ENCODE measurements at regions not wholly inside any gene's neighbourhood (a gene's known extent, or its start where the extent isn't known, plus 50 kb on each side); places are given as distances from the start of the nearest gene placed in this dataset.

- DNase-seq (no peak), ATAC-seq (no peak)
- H3K4me3 Mint-ChIP-seq: no peak overlapping the region
These were observed 175.8 kb upstream of the TECRL start for GRCh38 chr4:64584981-64585557.

GRCh38 chr4:64584125-64584524, 174.9 kb upstream of the TECRL start:
- H3K4me3 Mint-ChIP-seq: no peak overlapping the region
- H3K9me3 Mint-ChIP-seq: no peaks in the 10 kb centered on the region
- no peak overlapping the region for H3K27ac Mint-ChIP-seq
- H3K27me3 Mint-ChIP-seq: no peaks in the 10 kb centered on the region
- ATAC-seq (no peak), DNase-seq (no peak)
- H3K4me1 Mint-ChIP-seq: no peaks in the 10 kb centered on the region

More at GRCh38 chr4:64584981-64585557, 175.8 kb upstream of the TECRL start:
- H3K27ac Mint-ChIP-seq: no peak overlapping the region
- H3K4me1 Mint-ChIP-seq: no peaks in the 10 kb centered on the region
- no peaks in the 10 kb centered on the region for H3K9me3 Mint-ChIP-seq
- H3K27me3 Mint-ChIP-seq: no peaks in the 10 kb centered on the region

- Mint-ChIP-seq H3K27me3 (no peaks in the 10 kb centered on the region), H3K4me1 (no peaks in the 10 kb centered on the region), H3K27ac (no peak overlapping the region), H3K4me3 (no peak overlapping the region), H3K9me3 (no peaks in the 10 kb centered on the region)
- ATAC-seq (no peak), DNase-seq (no peak)
These were observed 173.2 kb upstream of the TECRL start for GRCh38 chr4:64582492-64582891.

GRCh38 chr4:64581422-64581821, 172.2 kb upstream of the TECRL start:
- Mint-ChIP-seq H3K4me1 (no peaks in the 10 kb centered on the region), H3K9me3 (no peaks in the 10 kb centered on the region), H3K27ac (no peak overlapping the region), H3K4me3 (no peak overlapping the region), H3K27me3 (no peaks in the 10 kb centered on the region)
- DNase-seq (no peak), ATAC-seq (no peak)

- no peaks in the 10 kb centered on the region for H3K4me1 Mint-ChIP-seq
- peaks cover 0 to 4% of the 10 kb centered on the region in 2 donors for H3K9me3 Mint-ChIP-seq
- H3K4me3 Mint-ChIP-seq: no peak overlapping the region
- ATAC-seq (no peak), DNase-seq (no peak)
- no peaks in the 10 kb centered on the region for H3K27me3 Mint-ChIP-seq
- H3K27ac Mint-ChIP-seq: no peak overlapping the region
These were observed 154.9 kb upstream of the TECRL start for GRCh38 chr4:64564126-64564525.

GRCh38 chr4:64559571-64559970, 150.3 kb upstream of the TECRL start:
- ATAC-seq: no peak
- DNase-seq: no peak
- Mint-ChIP-seq H3K27ac (no peak overlapping the region), H3K4me1 (no peaks in the 10 kb centered on the region), H3K27me3 (no peaks in the 10 kb centered on the region), H3K4me3 (no peak overlapping the region), H3K9me3 (peaks cover 0 to under 1% of the 10 kb centered on the region in 2 donors)

- H3K4me3 Mint-ChIP-seq: no peak overlapping the region
- no peaks in the 10 kb centered on the region for H3K4me1 Mint-ChIP-seq
- no peaks in the 10 kb centered on the region for H3K9me3 Mint-ChIP-seq
- H3K27me3 Mint-ChIP-seq: no peaks in the 10 kb centered on the region
- ATAC-seq: no peak
- DNase-seq: no peak
- no peak overlapping the region for H3K27ac Mint-ChIP-seq
These were observed 141.9 kb upstream of the TECRL start for GRCh38 chr4:64551125-64551524.

- ATAC-seq: no peak
These were observed 136.3 kb upstream of the TECRL start for GRCh38 chr4:64545593-64545992.

GRCh38 chr4:64539234-64539849, 130.1 kb upstream of the TECRL start:
- H3K27ac Mint-ChIP-seq: no peak overlapping the region
- ATAC-seq (no peak), DNase-seq (peak; percentile 8 to 29)
- no peaks in the 10 kb centered on the region for H3K4me1 Mint-ChIP-seq
- H3K9me3 Mint-ChIP-seq: no peaks in the 10 kb centered on the region
- H3K4me3 Mint-ChIP-seq: no peak overlapping the region
- H3K27me3 Mint-ChIP-seq: no peaks in the 10 kb centered on the region

More at GRCh38 chr4:64545593-64545992, 136.3 kb upstream of the TECRL start:
- Mint-ChIP-seq H3K27ac (no peak overlapping the region), H3K27me3 (no peaks in the 10 kb centered on the region), H3K9me3 (no peaks in the 10 kb centered on the region), H3K4me1 (no peaks in the 10 kb centered on the region), H3K4me3 (no peak overlapping the region)
- DNase-seq: no peak

GRCh38 chr4:64538219-64538618, 129.0 kb upstream of the TECRL start:
- DNase-seq (no peak), ATAC-seq (no peak)
- Mint-ChIP-seq H3K27ac (no peak overlapping the region), H3K4me1 (no peaks in the 10 kb centered on the region), H3K4me3 (no peak overlapping the region), H3K27me3 (no peaks in the 10 kb centered on the region), H3K9me3 (no peaks in the 10 kb centered on the region)

- Mint-ChIP-seq H3K4me1 (no peaks in the 10 kb centered on the region), H3K4me3 (no peak overlapping the region)
- no peak for ATAC-seq
These were observed 124.4 kb upstream of the TECRL start for GRCh38 chr4:64533637-64534036.

GRCh38 chr4:64533159-64533558, 123.9 kb upstream of the TECRL start:
- Mint-ChIP-seq H3K4me1 (no peaks in the 10 kb centered on the region), H3K9me3 (peaks cover 0 to under 1% of the 10 kb centered on the region in 2 donors), H3K27ac (no peak overlapping the region), H3K4me3 (no peak overlapping the region), H3K27me3 (no peaks in the 10 kb centered on the region)
- ATAC-seq (no peak), DNase-seq (no peak)

More at GRCh38 chr4:64533637-64534036, 124.4 kb upstream of the TECRL start:
- no peak for DNase-seq
- Mint-ChIP-seq H3K27ac (no peak overlapping the region), H3K27me3 (no peaks in the 10 kb centered on the region), H3K9me3 (no peaks in the 10 kb centered on the region)

- Mint-ChIP-seq H3K4me3 (no peak overlapping the region), H3K27ac (no peak overlapping the region), H3K4me1 (no peaks in the 10 kb centered on the region), H3K9me3 (no peaks in the 10 kb centered on the region), H3K27me3 (no peaks in the 10 kb centered on the region)
- DNase-seq: no peak
- no peak for ATAC-seq
These were observed 111.2 kb upstream of the TECRL start for GRCh38 chr4:64520421-64520820.

GRCh38 chr4:64518600-64518999, 109.3 kb upstream of the TECRL start:
- Mint-ChIP-seq H3K4me1 (no peaks in the 10 kb centered on the region), H3K9me3 (no peaks in the 10 kb centered on the region), H3K4me3 (no peak overlapping the region), H3K27me3 (no peaks in the 10 kb centered on the region), H3K27ac (no peak overlapping the region)
- ATAC-seq (no peak), DNase-seq (no peak)

- no peak for ATAC-seq
- Mint-ChIP-seq H3K4me1 (no peaks in the 10 kb centered on the region), H3K27me3 (no peaks in the 10 kb centered on the region), H3K4me3 (no peak overlapping the region), H3K27ac (no peak overlapping the region), H3K9me3 (no peaks in the 10 kb centered on the region)
- DNase-seq: no peak
These were observed 106.9 kb upstream of the TECRL start for GRCh38 chr4:64516176-64516575.

- Mint-ChIP-seq H3K4me3 (no peak overlapping the region), H3K27me3 (no peaks in the 10 kb centered on the region), H3K27ac (no peak overlapping the region), H3K9me3 (peaks cover 0 to 5% of the 10 kb centered on the region in 2 donors), H3K4me1 (no peaks in the 10 kb centered on the region)
- DNase-seq: no peak
- ATAC-seq: no peak
These were observed 98.8 kb upstream of the TECRL start for GRCh38 chr4:64508089-64508488.

Data from stimulated activated naive CD8-positive, alpha-beta T cell treated with anti-CD3 and anti-CD28 coated beads, Interleukin-15, amount 100 ng/mL, for 72 hours (primary cell).